IMR-90 (cell line): ENCODE measurements at regions not wholly inside any gene's neighbourhood (a gene's known extent, or its start where the extent isn't known, plus 50 kb on each side); places are given as distances from the start of the nearest gene placed in this dataset.

Experiments used
- BHLHE40 ChIP-seq: fragments of 150-350 bp; IDR thresholded peaks from 2 replicates; pipeline ENCODE4 v1.6.1; 2016; ENCODE audit warnings: mild to moderate bottlenecking, low read depth, low read length
- CEBPB ChIP-seq: IDR thresholded peaks from 2 replicates; pipeline ENCODE4 v1.6.1; 2012; ENCODE audit warnings: low read depth, low read length, improper control_type of control experiment
- CHD1 ChIP-seq: IDR thresholded peaks from 2 replicates; pipeline ENCODE4 v1.6.1; 2012; ENCODE audit warnings: low read depth, low read length, improper control_type of control experiment
- CTCF ChIP-seq: conservative IDR thresholded peaks from 2 replicates; pipeline ENCODE4 v1.5.1; 2012; ENCODE audit warnings: mild to moderate bottlenecking, low read depth, low read length, improper control_type of control experiment
- MXI1 ChIP-seq: IDR thresholded peaks from 2 replicates; pipeline ENCODE4 v1.6.1; 2012; ENCODE audit warnings: low read depth, mild to moderate bottlenecking, low read length, moderate library complexity, borderline replicate concordance
- POLR2A ChIP-seq: IDR thresholded peaks from 2 replicates; pipeline ENCODE4 v1.6.1; 2012; ENCODE audit warnings: mild to moderate bottlenecking, low read depth, low read length
- RFX5 ChIP-seq: IDR thresholded peaks from 2 replicates; pipeline ENCODE4 v1.8.0; 2012; ENCODE audit warnings: low read depth, mild to moderate bottlenecking, low read length, moderate library complexity
- TF ChIP-seq, protein P1 (sequence below): fragments of 150-350 bp; IDR thresholded peaks from 2 replicates; pipeline ENCODE4 v1.6.1; 2017; ENCODE audit warnings: mild to moderate bottlenecking, antibody characterized with exemption, low read length, low read depth

- TF ChIP-seq RFX5 (no peak), CTCF (no peak), MXI1 (no peak), CHD1 (no peak), POLR2A (no peak), BHLHE40 (no peak), CEBPB (no peak)
- TF ChIP-seq, protein P1, sequence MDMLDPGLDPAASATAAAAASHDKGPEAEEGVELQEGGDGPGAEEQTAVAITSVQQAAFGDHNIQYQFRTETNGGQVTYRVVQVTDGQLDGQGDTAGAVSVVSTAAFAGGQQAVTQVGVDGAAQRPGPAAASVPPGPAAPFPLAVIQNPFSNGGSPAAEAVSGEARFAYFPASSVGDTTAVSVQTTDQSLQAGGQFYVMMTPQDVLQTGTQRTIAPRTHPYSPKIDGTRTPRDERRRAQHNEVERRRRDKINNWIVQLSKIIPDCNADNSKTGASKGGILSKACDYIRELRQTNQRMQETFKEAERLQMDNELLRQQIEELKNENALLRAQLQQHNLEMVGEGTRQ = no peak
These were observed 105.6 kb upstream of the SMIM31 start for GRCh38 chr4:164648151-164648848.
